ENCODE measurements at regions not wholly inside any gene's neighbourhood (a gene's known extent, or its start where the extent isn't known, plus 50 kb on each side); places are given as distances from the start of the nearest gene placed in this dataset.

GRCh38 chr7:155901176-155901575, 88.9 kb upstream of the SHH start:
- FAIRE-seq, result no peak

GRCh38 chr7:155899596-155899995, 87.3 kb upstream of the SHH start:
- FAIRE-seq, result no peak

GRCh38 chr7:155897758-155898386, 85.6 kb upstream of the SHH start:
- no peak for FAIRE-seq

GRCh38 chr7:155896531-155897263, 84.4 kb upstream of the SHH start:
- no peak for FAIRE-seq

GRCh38 chr7:155893664-155894063, 81.4 kb upstream of the SHH start:
- FAIRE-seq, result no peak

GRCh38 chr7:155893176-155893575, 80.9 kb upstream of the SHH start:
- FAIRE-seq, result no peak

- no peak for FAIRE-seq
Measured at GRCh38 chr7:155889636-155890511, 77.6 kb upstream of the SHH start.

GRCh38 chr7:155887174-155887525, 74.9 kb upstream of the SHH start:
- FAIRE-seq, result no peak

GRCh38 chr7:155886391-155887173, 74.3 kb upstream of the SHH start:
- FAIRE-seq, result no peak

- no peak for FAIRE-seq
Measured at GRCh38 chr7:155885167-155886155, 73.2 kb upstream of the SHH start.

GRCh38 chr7:155884225-155885166, 72.2 kb upstream of the SHH start:
- no peak for FAIRE-seq

- no peak for FAIRE-seq
Measured at GRCh38 chr7:155883491-155884224, 71.4 kb upstream of the SHH start.

- no peak for FAIRE-seq
Measured at GRCh38 chr7:155882596-155882995, 70.3 kb upstream of the SHH start.

GRCh38 chr7:155881471-155882350, 69.4 kb upstream of the SHH start:
- no peak for FAIRE-seq

GRCh38 chr7:155880721-155881120, 68.5 kb upstream of the SHH start:
- no peak for FAIRE-seq

GRCh38 chr7:155879592-155879991, 67.3 kb upstream of the SHH start:
- FAIRE-seq, result no peak

- FAIRE-seq, result no peak
Measured at GRCh38 chr7:155878674-155879073, 66.4 kb upstream of the SHH start.

- no peak for FAIRE-seq
Measured at GRCh38 chr7:155878250-155878649, 66.0 kb upstream of the SHH start.

GRCh38 chr7:155877167-155877566, 64.9 kb upstream of the SHH start:
- no peak for FAIRE-seq
